ENCODE measurements at regions not wholly inside any gene's neighbourhood (a gene's known extent, or its start where the extent isn't known, plus 50 kb on each side); places are given as distances from the start of the nearest gene placed in this dataset.

DNA sequence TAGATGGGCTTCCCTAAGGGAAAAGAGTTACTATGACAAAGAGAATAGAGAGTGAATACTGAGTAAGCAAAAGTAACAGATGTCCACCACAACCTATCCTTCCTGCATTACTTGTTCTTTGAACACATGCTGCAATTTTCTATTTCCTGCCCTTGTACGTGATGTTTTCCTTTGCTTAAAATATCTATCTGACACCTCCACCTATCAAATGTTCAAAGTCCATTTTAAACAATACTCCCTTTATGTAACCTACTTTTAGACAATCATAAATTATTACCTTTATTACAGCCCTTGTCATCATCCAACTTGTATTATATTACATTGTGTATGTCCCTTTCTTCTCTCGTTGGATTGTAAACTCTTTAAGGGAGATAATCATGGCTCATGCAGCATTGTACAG lies 147.2 kb upstream of the DYRK2 start:
- no peak for TF ChIP-seq ZC3H10 (CRISPR knock-in tag; IDR thresholded peaks at IDR 0.05)
- TF ChIP-seq POU6F1 (CRISPR knock-in tag; IDR thresholded peaks at IDR 0.05; ENCODE audit: borderline replicate concordance, low read depth) = no peak
- TF ChIP-seq, protein P1, sequence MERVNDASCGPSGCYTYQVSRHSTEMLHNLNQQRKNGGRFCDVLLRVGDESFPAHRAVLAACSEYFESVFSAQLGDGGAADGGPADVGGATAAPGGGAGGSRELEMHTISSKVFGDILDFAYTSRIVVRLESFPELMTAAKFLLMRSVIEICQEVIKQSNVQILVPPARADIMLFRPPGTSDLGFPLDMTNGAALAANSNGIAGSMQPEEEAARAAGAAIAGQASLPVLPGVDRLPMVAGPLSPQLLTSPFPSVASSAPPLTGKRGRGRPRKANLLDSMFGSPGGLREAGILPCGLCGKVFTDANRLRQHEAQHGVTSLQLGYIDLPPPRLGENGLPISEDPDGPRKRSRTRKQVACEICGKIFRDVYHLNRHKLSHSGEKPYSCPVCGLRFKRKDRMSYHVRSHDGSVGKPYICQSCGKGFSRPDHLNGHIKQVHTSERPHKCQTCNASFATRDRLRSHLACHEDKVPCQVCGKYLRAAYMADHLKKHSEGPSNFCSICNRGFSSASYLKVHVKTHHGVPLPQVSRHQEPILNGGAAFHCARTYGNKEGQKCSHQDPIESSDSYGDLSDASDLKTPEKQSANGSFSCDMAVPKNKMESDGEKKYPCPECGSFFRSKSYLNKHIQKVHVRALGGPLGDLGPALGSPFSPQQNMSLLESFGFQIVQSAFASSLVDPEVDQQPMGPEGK (CRISPR knock-in tag; IDR thresholded peaks at IDR 0.05; ENCODE audit: borderline replicate concordance) = no peak
- TF ChIP-seq ARNTL (CRISPR knock-in tag; IDR thresholded peaks at IDR 0.05; ENCODE audit: borderline replicate concordance, low read depth) = no peak
- TF ChIP-seq ISL1 (CRISPR knock-in tag; IDR thresholded peaks at IDR 0.05) = no peak
- no peak for TF ChIP-seq OSR1 (CRISPR knock-in tag; IDR thresholded peaks at IDR 0.05)
- no peak for TF ChIP-seq ZNF70 (CRISPR knock-in tag; IDR thresholded peaks at IDR 0.05)
- TF ChIP-seq ESRRG (CRISPR knock-in tag; IDR thresholded peaks at IDR 0.05) = no peak

Data from SK-N-SH treated with all-trans-retinoic acid at 6 μM for 48 hours (cell line).